OCI-LY3 (cell line): ENCODE measurements at regions not wholly inside any gene's neighbourhood (a gene's known extent, or its start where the extent isn't known, plus 50 kb on each side); places are given as distances from the start of the nearest gene placed in this dataset.

Source experiments
- H2AFZ ChIP-seq: fragments of 200-600, 300-600 bp; shearing (Covaris generic); 2 replicates; pipeline ENCODE4 v1.6.0; 2014; ENCODE audit warnings: antibody characterized with exemption, low read depth, low read length
- H3K27ac ChIP-seq: fragments of 200-600, 300-600 bp; sonication (generic); 2 replicates; pipeline ENCODE4 v1.5.1; 2014; ENCODE audit warnings: mild to moderate bottlenecking, low read length, moderate library complexity, mixed read lengths
- H3K27me3 ChIP-seq: fragments of 200-600, 300-600 bp; sonication (generic); 2 replicates; pipeline ENCODE4 v1.6.1; 2014; ENCODE audit warnings: low read depth, low read length, mixed read lengths
- H3K36me3 ChIP-seq: fragments of 200-600, 300-600 bp; sonication (generic); replicated peaks from 2 replicates; pipeline ENCODE3; 2014; ENCODE audit warnings: low read depth, low read length, mixed read lengths
- H3K4me1 ChIP-seq: fragments of 300-600, 200-600 bp; sonication (generic); 2 replicates; pipeline ENCODE4 v1.6.1; 2014; ENCODE audit warnings: low read length, mixed read lengths
- H3K4me2 ChIP-seq: fragments of 200-600, 300-600 bp; sonication (generic); 2 replicates; pipeline ENCODE4 v1.6.1; 2014; ENCODE audit warnings: low read length, mixed read lengths
- H3K4me3 ChIP-seq: fragments of 300-600, 200-600 bp; sonication (generic); 2 replicates; pipeline ENCODE4 v1.5.1; 2014; ENCODE audit warnings: antibody characterized with exemption, mild to moderate bottlenecking, low read length, moderate library complexity
- H3K79me2 ChIP-seq: fragments of 300-600, 200-600 bp; shearing (Covaris generic); 2 replicates; pipeline ENCODE4 v1.6.1; 2014; ENCODE audit warnings: mild to moderate bottlenecking, low read length, mixed read lengths
- H3K9ac ChIP-seq: fragments of 300-600, 200-600 bp; shearing (Covaris generic); 2 replicates; pipeline ENCODE4 v1.6.0; 2014; ENCODE audit warnings: mild to moderate bottlenecking, low read length, moderate library complexity
- H3K9me3 ChIP-seq: fragments of 200-600, 300-600 bp; shearing (Covaris generic); 2 replicates; pipeline ENCODE4 v1.6.1; 2014; ENCODE audit warnings: low read length, mixed read lengths; ENCODE audit not compliant: insufficient read depth
- H4K20me1 ChIP-seq: fragments of 200-600, 300-600 bp; sonication (generic); 2 replicates; pipeline ENCODE4 v1.6.1; 2016; ENCODE audit warnings: low read length, mixed read lengths; ENCODE audit not compliant: insufficient read depth
- CTCF ChIP-seq: fragments of 200-600, 300-600 bp; sonication (generic); IDR thresholded peaks from 2 replicates; pipeline ENCODE4 v1.5.1; 2014; ENCODE audit warnings: antibody characterized with exemption, low read length, low read depth
- EZH2phosphoT487 ChIP-seq: fragments of 200-600 bp; shearing (Covaris generic); IDR thresholded peaks from 2 replicates; pipeline ENCODE4 v1.6.1; 2018; ENCODE audit warnings: antibody characterized with exemption, mixed run types, low read depth

GRCh38 chr10:53646525-53646924 is 873.9 kb upstream of the MBL2 start:
- Histone ChIP-seq H3K9ac (no peak overlapping the region), H3K4me2 (no peak overlapping the region), H3K4me3 (no peak overlapping the region), H3K79me2 (no peaks in the 10 kb centered on the region), H3K27ac (no peak overlapping the region), H2AFZ (no peak overlapping the region), H3K4me1 (no peaks in the 10 kb centered on the region), H3K9me3 (no peaks in the 10 kb centered on the region), H4K20me1 (no peaks in the 10 kb centered on the region), H3K27me3 (no peaks in the 10 kb centered on the region), H3K36me3 (no peaks in the 10 kb centered on the region)
- TF ChIP-seq CTCF (no peak), EZH2phosphoT487 (no peak)

GRCh38 chr10:53645951-53646350 is 873.4 kb upstream of the MBL2 start:
- Histone ChIP-seq H3K27me3 (no peaks in the 10 kb centered on the region), H4K20me1 (no peaks in the 10 kb centered on the region), H3K4me2 (no peak overlapping the region), H3K4me1 (no peaks in the 10 kb centered on the region), H3K36me3 (no peaks in the 10 kb centered on the region), H2AFZ (no peak overlapping the region), H3K4me3 (no peak overlapping the region), H3K27ac (no peak overlapping the region), H3K79me2 (no peaks in the 10 kb centered on the region), H3K9ac (no peak overlapping the region), H3K9me3 (no peaks in the 10 kb centered on the region)
- TF ChIP-seq CTCF (no peak), EZH2phosphoT487 (no peak)

GRCh38 chr10:53638006-53638405 is 865.4 kb upstream of the MBL2 start:
- Histone ChIP-seq H3K4me1 (no peaks in the 10 kb centered on the region), H3K36me3 (no peaks in the 10 kb centered on the region), H3K27ac (no peak overlapping the region), H3K4me2 (no peak overlapping the region), H3K9me3 (no peaks in the 10 kb centered on the region), H2AFZ (peak overlapping the region; percentile 66; the same call in 1 of the 2 replicates), H4K20me1 (no peaks in the 10 kb centered on the region), H3K27me3 (no peaks in the 10 kb centered on the region), H3K9ac (no peak overlapping the region), H3K79me2 (no peaks in the 10 kb centered on the region), H3K4me3 (no peak overlapping the region)
- TF ChIP-seq CTCF, result no peak
- no peak for TF ChIP-seq EZH2phosphoT487

- H3K4me2 ChIP-seq, result no peak overlapping the region
- H3K4me1 ChIP-seq, result no peaks in the 10 kb centered on the region
- H3K27me3 ChIP-seq, result no peaks in the 10 kb centered on the region
- no peak overlapping the region for H3K4me3 ChIP-seq
- H2AFZ ChIP-seq, result no peak overlapping the region
- TF ChIP-seq CTCF, result no peak
- TF ChIP-seq EZH2phosphoT487, result no peak
- H3K79me2 ChIP-seq, result no peaks in the 10 kb centered on the region
- H3K9ac ChIP-seq, result no peak overlapping the region
- H4K20me1 ChIP-seq, result no peaks in the 10 kb centered on the region
- H3K36me3 ChIP-seq, result no peaks in the 10 kb centered on the region
- no peaks in the 10 kb centered on the region for H3K9me3 ChIP-seq
- no peak overlapping the region for H3K27ac ChIP-seq
These were observed 852.1 kb upstream of the MBL2 start for GRCh38 chr10:53624722-53625121.
